ENCODE measurements at regions not wholly inside any gene's neighbourhood (a gene's known extent, or its start where the extent isn't known, plus 50 kb on each side); places are given as distances from the start of the nearest gene placed in this dataset.
A peak's percentile ranks its signal among the peaks of the same experiment; 100 is the strongest.

DNA sequence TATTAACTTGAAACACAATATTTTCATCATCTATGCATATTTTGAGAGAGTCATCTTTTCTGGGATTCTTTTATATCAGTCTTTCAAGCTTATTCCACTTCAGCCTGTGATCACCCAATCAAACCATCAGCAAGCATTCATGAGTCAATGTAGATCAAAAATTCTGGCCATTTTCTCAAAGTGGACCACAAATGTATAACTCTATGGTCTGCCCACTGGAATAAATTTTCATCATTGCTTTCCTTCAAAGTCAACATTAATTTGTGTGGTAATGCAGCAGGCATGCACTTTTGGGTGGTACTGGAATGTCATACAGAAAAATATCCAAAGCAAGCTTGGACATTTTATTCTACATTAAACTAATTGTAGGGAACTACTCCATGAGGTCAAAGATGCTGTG lies 1013.0 kb downstream of the STIM2 start:
- no peak for DNase-seq (ENCODE audit: low read depth)
- TF ChIP-seq, protein P1, sequence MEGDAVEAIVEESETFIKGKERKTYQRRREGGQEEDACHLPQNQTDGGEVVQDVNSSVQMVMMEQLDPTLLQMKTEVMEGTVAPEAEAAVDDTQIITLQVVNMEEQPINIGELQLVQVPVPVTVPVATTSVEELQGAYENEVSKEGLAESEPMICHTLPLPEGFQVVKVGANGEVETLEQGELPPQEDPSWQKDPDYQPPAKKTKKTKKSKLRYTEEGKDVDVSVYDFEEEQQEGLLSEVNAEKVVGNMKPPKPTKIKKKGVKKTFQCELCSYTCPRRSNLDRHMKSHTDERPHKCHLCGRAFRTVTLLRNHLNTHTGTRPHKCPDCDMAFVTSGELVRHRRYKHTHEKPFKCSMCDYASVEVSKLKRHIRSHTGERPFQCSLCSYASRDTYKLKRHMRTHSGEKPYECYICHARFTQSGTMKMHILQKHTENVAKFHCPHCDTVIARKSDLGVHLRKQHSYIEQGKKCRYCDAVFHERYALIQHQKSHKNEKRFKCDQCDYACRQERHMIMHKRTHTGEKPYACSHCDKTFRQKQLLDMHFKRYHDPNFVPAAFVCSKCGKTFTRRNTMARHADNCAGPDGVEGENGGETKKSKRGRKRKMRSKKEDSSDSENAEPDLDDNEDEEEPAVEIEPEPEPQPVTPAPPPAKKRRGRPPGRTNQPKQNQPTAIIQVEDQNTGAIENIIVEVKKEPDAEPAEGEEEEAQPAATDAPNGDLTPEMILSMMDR (IDR thresholded peaks at IDR 0.05; ENCODE audit: insufficient read depth, low read length) = no peak
- no peak overlapping the region for H3K4me3 ChIP-seq (ENCODE audit: low read depth, low read length)

DNA sequence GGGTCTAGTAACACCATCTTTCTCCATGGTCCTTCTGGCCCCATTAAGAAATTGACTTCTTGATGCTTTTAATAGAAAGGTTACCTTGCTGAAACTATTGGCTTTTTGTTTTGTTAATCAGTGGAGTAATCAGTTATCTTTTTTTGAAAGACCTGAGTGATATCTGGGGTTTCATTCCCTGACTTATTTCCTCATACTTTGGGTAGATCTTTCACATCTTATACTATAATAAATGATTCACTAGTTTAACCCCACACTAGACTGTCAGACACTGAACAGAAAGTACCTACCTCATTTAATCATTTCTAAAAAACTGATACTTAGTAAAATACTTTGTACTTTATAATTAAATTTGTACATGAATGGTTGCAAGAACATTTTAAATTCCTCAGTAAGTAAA lies 1021.1 kb downstream of the STIM2 start:
- TF ChIP-seq, protein P1 (IDR thresholded peaks at IDR 0.05; ENCODE audit: insufficient read depth, low read length) = no peak
- no peak for DNase-seq (ENCODE audit: low read depth)
- H3K4me3 ChIP-seq (ENCODE audit: low read depth, low read length) = no peak overlapping the region

GRCh38 chr4:27886120-27886519 lies 1025.5 kb downstream of the STIM2 start:
- peak; percentile 9 for DNase-seq (ENCODE audit: low read depth)
- TF ChIP-seq, protein P1 (IDR thresholded peaks at IDR 0.05; ENCODE audit: insufficient read depth, low read length) = no peak
- H3K4me3 ChIP-seq (ENCODE audit: low read depth, low read length) = no peak overlapping the region

- H3K4me3 ChIP-seq (ENCODE audit: low read depth, low read length) = no peak overlapping the region
- TF ChIP-seq, protein P1 (IDR thresholded peaks at IDR 0.05; ENCODE audit: insufficient read depth, low read length) = no peak
- DNase-seq (ENCODE audit: low read depth) = no peak
Measured at GRCh38 chr4:27887646-27888045, 1027.0 kb downstream of the STIM2 start.

GRCh38 chr4:27888505-27888904 lies 1027.9 kb downstream of the STIM2 start:
- no peak for DNase-seq (ENCODE audit: low read depth)
- H3K4me3 ChIP-seq (ENCODE audit: low read depth, low read length) = no peak overlapping the region
- TF ChIP-seq, protein P1 (IDR thresholded peaks at IDR 0.05; ENCODE audit: insufficient read depth, low read length) = no peak

GRCh38 chr4:27894951-27895350 lies 1034.3 kb downstream of the STIM2 start:
- no peak for DNase-seq (ENCODE audit: low read depth)
- TF ChIP-seq, protein P1 (IDR thresholded peaks at IDR 0.05; ENCODE audit: insufficient read depth, low read length) = no peak
- H3K4me3 ChIP-seq (ENCODE audit: low read depth, low read length) = no peak overlapping the region

- H3K4me3 ChIP-seq (ENCODE audit: low read depth, low read length) = no peak overlapping the region
- TF ChIP-seq, protein P1 (IDR thresholded peaks at IDR 0.05; ENCODE audit: insufficient read depth, low read length) = no peak
- no peak for DNase-seq (ENCODE audit: low read depth)
Measured at GRCh38 chr4:27908356-27908755, 1047.7 kb downstream of the STIM2 start.

Measured in fibroblast of the aortic adventitia (primary cell).